GM23338 (cell line): ENCODE measurements at regions not wholly inside any gene's neighbourhood (a gene's known extent, or its start where the extent isn't known, plus 50 kb on each side); places are given as distances from the start of the nearest gene placed in this dataset.

Experiments used
- EZH2 ChIP-seq: fragments of 200-600 bp; sonication (generic); IDR thresholded peaks from one replicate; pipeline ENCODE4 v1.8.0; 2017; ENCODE audit warnings: antibody characterized with exemption, mild to moderate bottlenecking, low read depth; ENCODE audit not compliant: unreplicated experiment
- EZH2phosphoT487 ChIP-seq: fragments of 200-600 bp; sonication (generic); IDR thresholded peaks from one replicate; pipeline ENCODE4 v1.8.1; 2018; ENCODE audit warnings: antibody characterized with exemption; ENCODE audit not compliant: unreplicated experiment
- POLR2AphosphoS5 ChIP-seq: IDR thresholded peaks from 2 replicates; pipeline ENCODE4 v1.6.1; 2016; ENCODE audit warnings: antibody characterized with exemption, low read depth
- TF ChIP-seq, protein P1 (sequence below), 2 experiments: fragments of 200-600 bp in 1 of 2; sonication (generic) in 1 of 2; conservative IDR thresholded peaks; 2 replicates each; pipeline versions ENCODE4 v1.5.1 to v1.6.1; 2016 to 2017; ENCODE audit warnings: antibody characterized with exemption in 2 of 2, low read depth in 2 of 2, mild to moderate bottlenecking in 2 of 2, moderate library complexity in 1 of 2

DNA sequence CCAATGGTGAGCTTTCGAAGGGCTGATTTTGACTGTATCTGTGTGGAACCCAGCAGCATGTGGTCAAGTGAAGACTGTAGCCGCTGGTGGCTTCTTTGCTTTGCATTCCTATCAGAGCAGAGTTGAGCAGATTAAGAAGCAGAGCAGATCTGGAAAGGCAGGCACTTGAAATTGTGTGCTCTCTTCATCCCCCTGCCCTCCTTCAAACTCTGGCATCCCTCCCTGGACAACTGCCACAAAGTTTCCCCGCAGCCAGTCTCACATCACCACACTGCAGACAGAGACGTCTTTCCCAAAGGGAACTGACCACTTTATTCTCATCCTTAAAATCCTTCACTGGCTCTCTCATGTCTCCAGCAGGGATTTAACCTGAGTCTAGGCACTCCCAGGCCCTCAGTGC is 237.1 kb upstream of the DYNLRB2 start:
- TF ChIP-seq, protein P1, sequence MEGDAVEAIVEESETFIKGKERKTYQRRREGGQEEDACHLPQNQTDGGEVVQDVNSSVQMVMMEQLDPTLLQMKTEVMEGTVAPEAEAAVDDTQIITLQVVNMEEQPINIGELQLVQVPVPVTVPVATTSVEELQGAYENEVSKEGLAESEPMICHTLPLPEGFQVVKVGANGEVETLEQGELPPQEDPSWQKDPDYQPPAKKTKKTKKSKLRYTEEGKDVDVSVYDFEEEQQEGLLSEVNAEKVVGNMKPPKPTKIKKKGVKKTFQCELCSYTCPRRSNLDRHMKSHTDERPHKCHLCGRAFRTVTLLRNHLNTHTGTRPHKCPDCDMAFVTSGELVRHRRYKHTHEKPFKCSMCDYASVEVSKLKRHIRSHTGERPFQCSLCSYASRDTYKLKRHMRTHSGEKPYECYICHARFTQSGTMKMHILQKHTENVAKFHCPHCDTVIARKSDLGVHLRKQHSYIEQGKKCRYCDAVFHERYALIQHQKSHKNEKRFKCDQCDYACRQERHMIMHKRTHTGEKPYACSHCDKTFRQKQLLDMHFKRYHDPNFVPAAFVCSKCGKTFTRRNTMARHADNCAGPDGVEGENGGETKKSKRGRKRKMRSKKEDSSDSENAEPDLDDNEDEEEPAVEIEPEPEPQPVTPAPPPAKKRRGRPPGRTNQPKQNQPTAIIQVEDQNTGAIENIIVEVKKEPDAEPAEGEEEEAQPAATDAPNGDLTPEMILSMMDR (conservative IDR thresholded peaks at IDR 0.05; ENCODE audit: low read depth in 2 of 2), result no peak
- TF ChIP-seq POLR2AphosphoS5, result no peak
- no peak for TF ChIP-seq EZH2phosphoT487
- no peak for TF ChIP-seq EZH2
